22Rv1 (cell line): ENCODE measurements at regions not wholly inside any gene's neighbourhood (a gene's known extent, or its start where the extent isn't known, plus 50 kb on each side); places are given as distances from the start of the nearest gene placed in this dataset.

Experiments used
- H3K27ac ChIP-seq: fragments of 450-650 bp; 2 replicates; pipeline ENCODE4 v1.5.1; 2017
- ZFX ChIP-seq: fragments of 450-650 bp; IDR thresholded peaks from 2 replicates; pipeline ENCODE4 v1.6.1; 2017; ENCODE audit warnings: antibody characterized with exemption, borderline replicate concordance
- TF ChIP-seq, protein P1 (sequence below): fragments of 450-650 bp; IDR thresholded peaks from 2 replicates; pipeline ENCODE4 v1.5.1; 2017; ENCODE audit warnings: mild to moderate bottlenecking

DNA sequence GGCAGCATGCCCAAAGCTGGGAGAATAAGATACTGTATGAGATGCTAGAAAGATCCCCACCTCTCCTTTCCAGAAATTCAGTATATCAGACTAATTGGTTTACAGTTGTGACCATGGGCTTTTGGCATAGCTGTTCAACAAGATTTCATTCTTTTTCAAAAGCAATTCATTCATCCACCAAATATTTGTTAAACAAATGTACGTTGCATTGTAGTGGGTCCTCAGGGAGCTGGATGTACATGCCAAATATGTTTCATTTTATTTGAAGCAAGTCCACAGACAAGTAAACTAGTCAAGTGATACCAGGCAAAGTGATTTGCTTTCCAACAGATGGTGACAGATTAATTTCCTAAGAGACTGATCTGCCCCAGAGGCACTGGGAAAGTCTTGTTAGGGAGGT, 85.8 kb upstream of the ESR1 start:
- no peak overlapping the region for H3K27ac ChIP-seq
- TF ChIP-seq ZFX: no peak
- TF ChIP-seq, protein P1, sequence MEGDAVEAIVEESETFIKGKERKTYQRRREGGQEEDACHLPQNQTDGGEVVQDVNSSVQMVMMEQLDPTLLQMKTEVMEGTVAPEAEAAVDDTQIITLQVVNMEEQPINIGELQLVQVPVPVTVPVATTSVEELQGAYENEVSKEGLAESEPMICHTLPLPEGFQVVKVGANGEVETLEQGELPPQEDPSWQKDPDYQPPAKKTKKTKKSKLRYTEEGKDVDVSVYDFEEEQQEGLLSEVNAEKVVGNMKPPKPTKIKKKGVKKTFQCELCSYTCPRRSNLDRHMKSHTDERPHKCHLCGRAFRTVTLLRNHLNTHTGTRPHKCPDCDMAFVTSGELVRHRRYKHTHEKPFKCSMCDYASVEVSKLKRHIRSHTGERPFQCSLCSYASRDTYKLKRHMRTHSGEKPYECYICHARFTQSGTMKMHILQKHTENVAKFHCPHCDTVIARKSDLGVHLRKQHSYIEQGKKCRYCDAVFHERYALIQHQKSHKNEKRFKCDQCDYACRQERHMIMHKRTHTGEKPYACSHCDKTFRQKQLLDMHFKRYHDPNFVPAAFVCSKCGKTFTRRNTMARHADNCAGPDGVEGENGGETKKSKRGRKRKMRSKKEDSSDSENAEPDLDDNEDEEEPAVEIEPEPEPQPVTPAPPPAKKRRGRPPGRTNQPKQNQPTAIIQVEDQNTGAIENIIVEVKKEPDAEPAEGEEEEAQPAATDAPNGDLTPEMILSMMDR: no peak

DNA sequence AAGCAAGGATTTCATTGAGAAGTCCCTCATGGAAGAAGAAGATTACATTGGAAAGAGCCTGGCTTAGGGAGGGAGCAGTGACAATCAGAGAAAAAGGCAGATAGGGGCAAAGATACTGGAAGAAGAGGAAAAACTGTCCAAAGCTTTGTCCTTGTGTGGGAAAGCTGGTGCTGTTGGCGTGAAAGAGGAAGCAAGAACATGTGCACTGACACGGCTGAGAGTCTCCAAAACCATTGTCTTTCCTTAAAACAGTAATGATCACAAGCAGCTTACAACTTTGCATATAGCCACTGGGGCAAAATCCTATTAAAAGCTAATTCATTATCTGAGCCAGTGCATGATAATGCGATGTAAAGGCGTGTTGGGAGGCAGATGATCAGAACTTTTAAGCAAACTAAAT, 85.1 kb upstream of the ESR1 start:
- no peak for TF ChIP-seq ZFX
- TF ChIP-seq, protein P1: no peak
- H3K27ac ChIP-seq: no peak overlapping the region

DNA sequence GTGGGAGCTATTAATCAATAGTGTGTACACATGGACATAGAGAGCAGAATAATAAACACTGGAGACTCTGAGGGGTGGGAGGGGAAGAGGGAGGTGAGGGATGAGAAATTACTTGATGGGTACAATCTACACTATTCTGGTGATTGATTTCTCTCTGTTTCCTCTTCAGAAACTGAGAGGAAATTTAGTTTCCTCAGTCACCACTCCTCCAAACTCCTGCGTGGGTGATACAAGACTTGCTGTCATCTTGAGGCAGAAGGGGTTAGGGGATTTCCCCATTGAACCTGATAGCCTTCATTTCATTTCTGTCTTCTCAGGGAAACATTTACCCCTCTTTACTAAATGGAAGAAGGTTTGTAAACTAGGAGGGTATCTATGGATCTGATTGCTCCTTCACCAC, 84.3 kb upstream of the ESR1 start:
- TF ChIP-seq, protein P1: no peak
- TF ChIP-seq ZFX: no peak
- H3K27ac ChIP-seq: no peak overlapping the region

DNA sequence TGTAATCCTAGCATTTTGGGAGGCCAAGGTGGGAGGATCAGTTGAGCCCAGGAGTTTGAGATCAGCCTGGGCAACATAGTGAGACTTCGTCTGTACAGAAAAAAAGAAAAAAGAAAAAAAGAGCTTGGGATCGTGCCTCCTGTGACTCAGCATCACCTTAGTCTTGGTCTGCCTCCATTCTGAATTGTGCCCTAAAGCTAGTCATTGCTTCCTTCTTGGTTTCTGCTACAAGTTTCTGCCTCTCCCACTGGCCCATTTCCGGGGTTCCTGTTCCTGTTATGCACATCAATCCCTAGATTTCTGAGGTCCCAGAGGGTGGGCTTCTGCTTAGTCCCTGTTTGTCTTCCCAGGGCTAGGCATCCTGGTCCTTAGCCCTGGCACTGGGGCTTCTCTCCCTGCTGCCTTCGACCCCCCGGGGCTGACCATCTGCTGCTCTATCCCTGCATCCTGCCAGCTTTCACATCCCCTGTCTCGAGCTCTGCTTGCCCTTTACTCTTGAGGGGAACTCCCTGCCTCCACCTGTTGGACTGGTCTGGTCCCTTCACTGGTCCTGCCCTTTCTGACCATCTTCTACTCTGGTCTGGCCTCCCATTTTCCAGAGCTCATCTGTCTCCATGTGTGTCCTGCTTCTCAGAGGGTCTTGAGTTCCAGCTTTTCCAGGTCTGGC, 77.5 kb upstream of the ESR1 start:
- no peak overlapping the region for H3K27ac ChIP-seq
- TF ChIP-seq, protein P1: no peak
- no peak for TF ChIP-seq ZFX

DNA sequence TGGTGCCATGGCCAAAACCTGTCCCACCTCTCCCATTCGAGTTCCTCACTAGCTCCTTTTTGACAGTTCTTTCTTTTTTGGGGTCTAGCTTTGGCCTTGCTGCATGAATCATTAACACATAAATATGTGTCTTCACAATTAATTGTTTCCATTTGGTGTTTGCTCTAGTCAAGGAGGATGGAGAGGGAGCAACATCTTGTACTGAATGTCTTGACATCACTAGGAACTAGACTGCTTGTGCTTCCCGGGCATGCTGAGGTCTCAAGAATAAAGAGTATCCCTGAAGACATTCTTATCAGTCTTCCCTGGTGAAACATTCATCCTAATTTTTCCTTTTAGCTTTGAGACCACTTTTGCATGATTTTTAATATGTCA, 77.0 kb upstream of the ESR1 start:
- no peak overlapping the region for H3K27ac ChIP-seq
- TF ChIP-seq ZFX: no peak
- TF ChIP-seq, protein P1: no peak

DNA sequence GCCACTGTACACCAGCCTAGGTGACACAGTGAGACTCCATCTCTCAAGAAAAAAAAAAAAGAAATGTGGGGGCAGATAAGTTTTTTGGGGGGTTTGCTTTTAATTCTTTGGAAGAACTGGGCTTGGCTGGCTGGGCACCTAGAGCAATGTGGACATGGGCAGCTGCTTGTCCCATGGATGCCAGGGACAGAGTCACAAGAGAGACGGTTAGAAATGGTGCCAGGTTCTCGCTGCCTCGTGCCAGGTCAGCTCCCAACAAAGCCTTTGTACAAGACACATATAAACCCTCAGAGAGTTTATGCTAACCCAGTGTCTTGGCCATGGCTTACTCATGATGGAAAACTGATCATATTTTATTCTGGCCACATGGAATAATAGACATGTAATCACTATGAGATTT, 76.2 kb upstream of the ESR1 start:
- TF ChIP-seq, protein P1: no peak
- TF ChIP-seq ZFX: no peak
- no peak overlapping the region for H3K27ac ChIP-seq

DNA sequence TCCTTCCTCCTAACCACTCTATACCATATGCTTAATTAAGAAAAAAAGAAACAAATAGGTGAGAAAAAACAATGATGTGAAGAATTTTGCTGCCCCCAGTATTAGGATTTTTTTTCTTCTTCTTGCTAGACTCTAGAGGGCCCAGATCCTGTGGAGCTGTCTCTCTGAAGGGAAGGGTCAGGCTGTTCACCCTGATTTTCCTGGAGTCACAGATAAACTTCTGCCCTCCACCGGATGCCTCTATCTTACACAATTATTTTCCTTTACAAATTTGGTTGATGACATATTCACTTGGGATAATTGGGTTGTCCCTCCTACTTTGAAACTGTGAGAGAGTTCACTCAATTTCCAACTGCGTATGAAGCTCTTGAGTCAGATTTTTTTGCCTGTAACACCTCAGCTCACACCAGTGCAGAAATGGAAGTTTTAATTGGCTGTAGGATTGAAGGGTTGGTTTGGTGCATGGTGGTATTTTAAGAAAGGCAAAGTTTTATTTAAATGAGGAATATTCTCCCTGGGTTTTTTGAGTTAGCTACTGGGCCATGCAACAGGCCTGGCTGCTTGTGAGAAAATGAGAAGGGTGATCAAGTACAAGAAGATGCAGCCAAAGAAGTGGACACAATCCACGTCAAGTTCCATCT, 73.7 kb upstream of the ESR1 start:
- TF ChIP-seq, protein P1: no peak
- no peak for TF ChIP-seq ZFX
- no peak overlapping the region for H3K27ac ChIP-seq
